Stimulated activated CD8-positive, alpha-beta memory T cell treated with anti-CD3 and anti-CD28 coated beads, Interleukin-4, amount 100 ng/mL, for 24 hours (primary cell): ENCODE measurements at regions not wholly inside any gene's neighbourhood (a gene's known extent, or its start where the extent isn't known, plus 50 kb on each side); places are given as distances from the start of the nearest gene placed in this dataset.

ENCODE experiments used
- DNase-seq: peaks from one replicate; pipeline ENCODE4 v3.0.0-alpha.2; 2020; ENCODE audit warnings: low read depth

GRCh38 chr10:8893102-8893501 lies 838.6 kb downstream of the GATA3 start:
- no peak for DNase-seq

DNA sequence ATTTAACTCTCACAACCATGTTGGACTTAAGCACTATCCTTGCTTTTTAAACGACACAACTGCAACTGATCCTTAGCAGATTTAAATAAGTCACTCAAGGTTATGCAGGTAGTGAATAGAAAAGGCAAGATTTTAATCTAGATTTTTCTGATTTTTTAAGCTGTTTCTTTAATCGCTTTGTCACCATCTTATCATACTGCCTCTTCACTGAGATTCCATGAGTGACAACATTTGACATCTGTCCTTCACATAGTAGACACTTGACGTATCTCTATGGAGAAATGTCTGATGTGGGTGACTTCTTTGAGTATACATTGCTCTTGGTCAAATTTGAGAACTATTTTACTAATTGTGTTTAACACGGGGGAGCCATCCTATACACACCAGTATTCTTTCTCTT lies 839.7 kb downstream of the GATA3 start:
- DNase-seq, result no peak

- DNase-seq, result no peak
These were observed 843.3 kb downstream of the GATA3 start for GRCh38 chr10:8897769-8898168.

DNA sequence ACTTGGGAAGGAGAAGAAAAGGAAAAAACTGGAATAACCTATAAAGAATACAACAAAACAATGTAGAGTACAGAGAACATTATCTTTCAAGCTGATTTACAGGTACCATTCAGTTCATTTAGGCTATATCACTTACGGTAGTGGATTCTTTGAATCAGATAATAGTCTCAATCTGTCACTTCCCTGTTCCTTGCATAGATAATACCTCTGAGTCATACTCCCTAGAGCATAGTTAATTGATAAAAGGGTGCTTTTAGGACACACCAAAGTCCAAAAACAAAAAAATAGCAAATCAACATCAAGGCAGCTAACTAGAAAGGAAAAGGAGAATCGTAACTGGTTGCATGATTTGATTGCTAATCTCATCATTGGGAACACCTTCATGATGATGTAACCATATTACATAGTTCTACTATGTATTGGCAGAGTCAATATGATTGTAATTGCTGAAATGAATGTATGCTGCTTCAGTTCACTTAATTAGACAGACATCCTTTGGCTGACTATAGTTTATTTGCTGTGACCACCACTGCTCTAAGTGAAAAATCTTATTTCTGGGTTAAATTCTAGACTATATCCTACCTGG lies 844.4 kb downstream of the GATA3 start:
- DNase-seq, result no peak

DNA sequence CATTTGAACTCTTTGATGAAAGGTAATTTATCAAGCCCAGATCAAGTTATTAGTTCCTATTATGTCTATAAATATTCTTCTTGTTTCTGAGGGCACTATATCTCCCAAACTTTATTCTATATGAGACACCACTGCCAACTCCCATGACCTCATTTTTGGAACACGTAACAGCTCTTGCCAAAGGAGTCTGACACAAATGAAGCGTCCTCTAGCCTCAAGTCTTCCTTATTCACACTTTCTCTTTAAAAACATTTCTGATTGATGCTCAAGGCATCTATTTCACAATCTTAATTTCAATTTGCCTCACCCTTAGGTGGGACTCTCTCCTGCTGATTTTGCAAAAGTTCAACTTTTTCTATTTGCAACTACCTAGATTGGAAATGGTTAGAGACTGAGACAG lies 848.4 kb downstream of the GATA3 start:
- DNase-seq, result no peak

DNA sequence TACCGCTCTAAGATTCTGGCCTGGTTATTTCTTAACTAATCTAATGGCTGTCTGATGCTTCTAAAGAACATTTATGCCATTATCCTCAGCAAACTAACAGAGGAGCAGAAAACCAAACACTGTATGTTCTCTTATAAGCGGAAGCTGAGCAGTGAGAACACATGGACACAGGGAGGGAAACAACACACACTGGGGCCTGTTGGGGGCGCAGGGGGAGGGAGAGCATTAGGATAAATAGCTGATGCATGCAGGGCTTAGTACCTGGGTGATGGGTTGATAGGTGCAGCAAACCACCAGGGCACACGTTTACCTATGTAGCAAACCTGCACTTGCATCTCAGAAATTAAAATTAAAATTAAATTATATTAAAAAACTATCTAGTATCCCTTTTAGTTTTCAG lies 853.5 kb downstream of the GATA3 start:
- DNase-seq, result no peak

DNA sequence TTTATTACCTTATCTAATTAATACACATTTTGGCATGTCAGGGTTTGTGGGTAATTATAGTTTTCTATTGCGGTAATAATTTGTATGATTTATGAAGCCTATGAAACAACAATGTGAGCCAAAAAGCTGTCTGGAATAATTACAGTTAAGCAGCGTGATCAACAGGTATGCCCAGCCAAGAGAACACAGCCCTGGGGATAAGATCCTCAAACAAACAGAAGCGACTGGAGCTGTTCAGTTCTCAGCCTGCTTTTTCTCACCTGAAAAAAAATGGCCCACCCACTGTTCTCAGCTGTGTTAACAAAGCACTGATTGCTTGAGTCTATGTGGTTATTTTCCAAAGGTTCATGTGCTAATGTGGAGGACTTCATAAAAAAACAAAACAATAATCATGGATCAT lies 855.8 kb downstream of the GATA3 start:
- DNase-seq, result no peak

- DNase-seq, result no peak
These were observed 856.5 kb downstream of the GATA3 start for GRCh38 chr10:8911032-8911431.

DNA sequence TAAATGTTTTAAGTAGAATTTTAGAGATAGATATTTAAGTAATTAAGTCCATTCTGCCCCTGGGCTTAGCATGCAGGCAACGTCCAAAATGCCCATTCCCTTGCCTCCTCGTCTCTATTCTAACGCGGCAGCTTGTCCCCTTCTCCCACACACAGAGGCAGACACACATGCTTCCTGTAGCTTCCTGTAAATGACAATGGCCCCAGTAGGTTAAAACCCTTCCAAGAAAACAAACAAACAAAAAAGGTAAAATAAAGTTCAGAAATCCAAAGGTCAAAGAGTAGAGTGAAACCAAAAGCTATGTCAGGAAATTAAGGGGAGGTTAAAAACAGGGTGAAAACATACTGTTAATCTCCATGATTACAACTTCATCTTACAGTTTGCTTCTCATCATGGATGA lies 857.6 kb downstream of the GATA3 start:
- no peak for DNase-seq

- no peak for DNase-seq
These were observed 859.2 kb downstream of the GATA3 start for GRCh38 chr10:8913720-8914119.

DNA sequence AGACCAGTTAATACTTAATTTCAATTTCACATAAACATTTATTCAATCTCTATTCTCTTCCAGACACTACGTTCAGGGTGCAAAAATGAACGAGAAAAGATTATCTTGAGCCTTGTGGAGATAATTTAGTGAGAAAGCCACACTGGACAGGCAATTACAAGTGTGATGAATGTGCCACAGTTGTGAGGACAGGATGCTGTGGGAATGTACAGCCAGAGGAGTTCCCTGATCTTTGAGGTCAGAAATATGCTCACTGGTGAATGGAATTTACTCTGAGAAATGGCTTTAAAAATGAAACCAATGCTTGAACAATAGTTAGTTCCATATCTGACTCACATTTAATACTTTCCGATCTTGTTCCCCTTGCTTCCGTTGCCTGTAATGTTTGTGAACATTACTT lies 864.8 kb downstream of the GATA3 start:
- DNase-seq, result no peak

GRCh38 chr10:8921568-8921967 lies 867.1 kb downstream of the GATA3 start:
- no peak for DNase-seq

DNA sequence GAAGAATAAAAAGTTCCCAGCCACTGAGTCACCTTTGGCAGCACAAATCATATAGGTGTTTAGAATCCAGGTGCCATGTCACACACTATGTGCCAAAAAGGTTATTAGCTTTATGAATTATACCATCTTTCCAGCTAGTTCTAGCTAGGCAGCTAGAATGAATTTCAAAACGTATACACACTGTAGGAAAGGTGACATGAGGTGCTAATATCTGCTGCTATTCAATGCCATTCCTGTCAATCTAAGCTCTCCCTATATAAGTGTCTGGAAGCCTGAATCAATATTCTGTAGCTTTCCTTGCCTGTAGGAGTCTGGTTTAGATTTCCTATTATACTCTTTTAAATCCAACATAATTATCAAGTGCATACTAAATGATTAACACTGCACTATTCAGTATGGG lies 868.6 kb downstream of the GATA3 start:
- DNase-seq, result no peak

GRCh38 chr10:8927705-8928104 lies 873.2 kb downstream of the GATA3 start:
- no peak for DNase-seq

- DNase-seq, result no peak
These were observed 892.0 kb downstream of the GATA3 start for GRCh38 chr10:8946451-8946850.

GRCh38 chr10:8950978-8951377 lies 896.5 kb downstream of the GATA3 start:
- no peak for DNase-seq

- no peak for DNase-seq
These were observed 897.1 kb downstream of the GATA3 start for GRCh38 chr10:8951440-8952089.

DNA sequence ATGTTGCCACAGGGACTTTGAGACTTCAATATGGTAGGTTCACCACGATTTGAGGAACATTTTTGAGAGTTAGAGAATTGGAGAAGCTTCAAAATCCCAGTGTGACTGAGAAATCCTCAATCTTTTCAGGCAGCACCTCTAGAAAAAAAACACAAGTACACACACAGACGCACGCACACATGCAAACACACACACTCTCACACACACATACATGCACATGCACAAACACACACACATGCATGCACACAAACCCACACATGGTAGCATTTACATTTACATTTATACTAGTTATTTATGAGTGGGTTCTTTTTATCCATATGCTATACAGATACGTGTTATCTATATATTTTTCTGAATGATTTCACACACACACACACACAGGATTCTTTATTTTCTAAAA lies 901.9 kb downstream of the GATA3 start:
- no peak for DNase-seq

GRCh38 chr10:8962249-8962648 lies 907.8 kb downstream of the GATA3 start:
- DNase-seq, result no peak

- DNase-seq, result no peak
These were observed 912.6 kb downstream of the GATA3 start for GRCh38 chr10:8967061-8967460.

DNA sequence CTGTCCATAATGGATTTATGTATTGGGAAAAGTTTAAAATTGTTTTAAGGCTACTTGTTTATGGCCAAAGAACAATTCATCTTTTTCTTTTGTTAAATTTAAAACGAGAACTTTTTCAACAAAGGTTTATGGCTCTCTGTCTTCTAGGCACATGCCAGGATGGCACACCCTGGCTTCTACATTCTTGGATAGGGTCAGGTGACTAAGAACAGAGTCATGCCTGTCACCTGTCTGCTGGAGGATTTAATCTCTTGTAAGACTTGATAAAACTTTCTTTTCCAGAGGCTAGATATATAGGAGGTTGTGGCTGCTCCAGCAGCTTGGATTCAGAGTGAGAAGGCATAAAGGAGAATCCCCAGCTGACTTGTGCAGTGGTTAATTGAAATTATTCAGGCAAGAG lies 915.4 kb downstream of the GATA3 start:
- DNase-seq, result no peak

- DNase-seq, result no peak
These were observed 921.0 kb downstream of the GATA3 start for GRCh38 chr10:8975535-8975934.

DNA sequence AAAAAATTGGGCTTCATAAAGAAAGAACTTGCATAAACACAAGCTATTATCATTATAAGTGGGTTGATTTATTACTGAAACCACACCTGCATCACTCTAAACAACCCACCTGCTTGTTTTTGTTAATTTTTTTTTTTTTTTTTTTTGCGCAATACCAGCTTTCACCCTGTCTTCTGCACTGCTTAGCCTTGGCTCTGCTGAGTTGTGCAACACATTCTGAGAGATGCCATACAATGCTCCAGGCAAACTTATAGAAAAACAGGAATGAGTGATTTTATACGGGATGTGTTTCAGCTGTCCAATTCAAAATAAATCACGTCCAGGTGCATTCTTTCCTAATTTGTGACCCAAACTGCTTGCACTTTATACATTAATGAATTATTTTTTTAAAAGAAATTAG lies 923.6 kb downstream of the GATA3 start:
- DNase-seq, result no peak

- DNase-seq, result no peak
These were observed 925.5 kb downstream of the GATA3 start for GRCh38 chr10:8979976-8980375.
